Naive thymus-derived CD8-positive, alpha-beta T cell (primary cell): ENCODE measurements at regions not wholly inside any gene's neighbourhood (a gene's known extent, or its start where the extent isn't known, plus 50 kb on each side); places are given as distances from the start of the nearest gene placed in this dataset.
"Not testable (repeated sequence)": the region's sequence is repeated elsewhere in the genome, so short reads cannot be mapped to it uniquely, and the experiment has no call there.

Experiments
- ATAC-seq, 2 donors: fragments of 150-1000 bp; cut with Tn5 transposase in 1 of 2; sonication (Bioruptor Pico), chemical (Tn5 transposase) in 1 of 2; 1 replicate in 1 of 2; 2 replicates in 1 of 2; pipeline ENCODE4 v1.10.0; 2021; ENCODE audit warnings: mild to moderate bottlenecking in 2 of 2, moderate library complexity in 2 of 2
- POLR2A ChIA-PET: fragments of 350-600 bp; sonication (Branson Sonifier 250); formaldehyde crosslinking; loops from one replicate; lab custom pipeline; 2021; ENCODE audit warnings: antibody characterized with exemption; lab: Charles Lee
- DNase-seq, 10 donors: peaks; one replicate each; pipeline versions ENCODE4 v3.0.0 to v3.0.0-alpha.2; 2020 to 2022
- H3K27ac Mint-ChIP-seq, 10 donors: one replicate each; pipeline ENCODE4 v1.8.0; 2020 to 2022; ENCODE audit warnings: mild to moderate bottlenecking in 10 of 10, mixed read lengths in 10 of 10, moderate library complexity in 4 of 10, inconsistent platforms in 1 of 10
- H3K27me3 Mint-ChIP-seq, 5 donors: one replicate each; pipeline ENCODE4 v1.8.0; 2021 to 2022; ENCODE audit warnings: mixed read lengths in 5 of 5
- H3K36me3 Mint-ChIP-seq, 3 donors: one replicate each; pipeline ENCODE4 v1.8.0; 2020 to 2022; ENCODE audit warnings: mixed read lengths in 3 of 3, mild to moderate bottlenecking in 2 of 3, inconsistent platforms in 1 of 3
- H3K4me1 Mint-ChIP-seq, 4 donors: one replicate each; pipeline ENCODE4 v1.8.0; 2021 to 2022; ENCODE audit warnings: mixed read lengths in 4 of 4
- H3K4me3 Mint-ChIP-seq, 10 donors: one replicate each; pipeline ENCODE4 v1.8.0; 2020 to 2022; ENCODE audit warnings: mild to moderate bottlenecking in 10 of 10, mixed read lengths in 10 of 10, moderate library complexity in 6 of 10, inconsistent platforms in 1 of 10
- H3K9me3 Mint-ChIP-seq, 9 donors: one replicate each; pipeline ENCODE4 v1.8.0; 2020 to 2022; ENCODE audit warnings: mixed read lengths in 9 of 9, mild to moderate bottlenecking in 3 of 9, inconsistent platforms in 1 of 9, moderate library complexity in 1 of 9

GRCh38 chr11:10982704-10983510 lies 125.1 kb upstream of the ZBED5 start:
- no peak for ATAC-seq

GRCh38 chr11:10979529-10979928 lies 121.7 kb upstream of the ZBED5 start:
- POLR2A ChIA-PET, result no interaction called here
- H3K9me3 Mint-ChIP-seq, result peaks cover 0 to 6% (median 1%) of the 10 kb centered on the region in 9 donors
- no peak for DNase-seq
- H3K27ac Mint-ChIP-seq, result no peak overlapping the region
- ATAC-seq, result no peak
- peaks cover 0 to 15% (median 4%) of the 10 kb centered on the region in 5 donors for H3K27me3 Mint-ChIP-seq
- no peaks in the 10 kb centered on the region for H3K36me3 Mint-ChIP-seq
- peaks cover 0 to 45% (median 0%) of the 10 kb centered on the region in 4 donors for H3K4me1 Mint-ChIP-seq
- no peak overlapping the region for H3K4me3 Mint-ChIP-seq

More at GRCh38 chr11:10982704-10983510, 125.1 kb upstream of the ZBED5 start:
- no peak for DNase-seq
- H3K36me3 Mint-ChIP-seq, result no peaks in the 10 kb centered on the region
- POLR2A ChIA-PET, result no interaction called here
- no peak overlapping the region for H3K27ac Mint-ChIP-seq
- peaks cover 0 to 5% (median 0%) of the 10 kb centered on the region in 9 donors for H3K9me3 Mint-ChIP-seq
- peaks cover 0 to 19% (median 4%) of the 10 kb centered on the region in 5 donors for H3K27me3 Mint-ChIP-seq
- peaks cover 0 to 35% (median 1%) of the 10 kb centered on the region in 4 donors for H3K4me1 Mint-ChIP-seq
- H3K4me3 Mint-ChIP-seq, result no peak overlapping the region

DNA sequence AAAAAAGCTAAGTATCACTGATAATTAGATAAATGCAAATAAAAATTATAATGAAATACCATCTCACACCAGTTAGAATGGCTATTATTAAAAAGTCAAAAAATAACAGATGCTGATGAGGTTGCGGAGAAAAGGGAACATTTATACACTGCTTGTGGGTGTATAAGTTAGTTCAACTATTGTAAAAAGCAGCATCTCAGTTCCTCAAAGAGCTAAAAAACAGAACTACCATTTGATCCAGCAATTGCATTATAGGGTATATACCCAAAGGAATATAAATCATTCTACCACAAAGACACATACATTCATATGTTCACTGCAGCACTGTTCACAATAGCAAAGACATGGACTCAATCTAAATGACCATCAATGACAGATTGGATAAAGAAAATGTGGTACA lies 120.3 kb upstream of the ZBED5 start:
- DNase-seq, result no peak
- Mint-ChIP-seq H3K4me3 (no peak overlapping the region), H3K9me3 (peaks cover 0 to 9% (median 1%) of the 10 kb centered on the region in 9 donors), H3K4me1 (peaks cover 0 to 49% (median 0%) of the 10 kb centered on the region in 4 donors), H3K27ac (no peak overlapping the region), H3K36me3 (no peaks in the 10 kb centered on the region), H3K27me3 (peaks cover 0 to 10% (median 4%) of the 10 kb centered on the region in 5 donors)
- ATAC-seq, result no peak
- POLR2A ChIA-PET, result no interaction called here

DNA sequence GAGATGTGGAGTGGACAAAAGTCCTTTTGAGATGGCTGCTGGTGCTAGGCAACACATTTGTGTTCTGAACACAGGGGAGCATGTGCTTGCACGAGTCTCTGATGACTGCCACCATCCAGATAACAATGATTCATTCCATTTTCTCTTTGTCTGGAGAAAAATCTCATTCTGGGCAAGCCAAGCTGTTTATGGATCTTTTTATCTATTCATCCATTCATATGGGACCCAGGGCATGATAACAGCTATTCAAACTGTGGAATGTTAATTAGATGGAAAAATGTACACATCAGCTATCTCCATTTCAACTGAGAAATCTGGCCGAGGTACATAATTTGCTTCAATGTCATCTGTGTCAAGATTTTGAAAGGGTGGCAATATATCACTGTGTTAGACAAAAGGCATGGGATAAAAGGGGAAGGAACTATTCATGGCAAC lies 117.5 kb upstream of the ZBED5 start:
- no peak for DNase-seq
- ATAC-seq, result no peak
- POLR2A ChIA-PET, result no interaction called here
- Mint-ChIP-seq H3K4me1 (peaks cover 0 to 32% (median 0%) of the 10 kb centered on the region in 4 donors), H3K9me3 (peaks cover 0 to 9% (median 0%) of the 10 kb centered on the region in 9 donors), H3K27me3 (peaks cover 0 to 4% (median 0%) of the 10 kb centered on the region in 5 donors), H3K4me3 (no peak overlapping the region), H3K36me3 (no peaks in the 10 kb centered on the region), H3K27ac (no peak overlapping the region)

- POLR2A ChIA-PET, result no interaction called here
Measured at GRCh38 chr11:10973416-10973815, 115.6 kb upstream of the ZBED5 start.

GRCh38 chr11:10970926-10971325 lies 113.1 kb upstream of the ZBED5 start:
- H3K27ac Mint-ChIP-seq, result no peak overlapping the region
- no peak for ATAC-seq
- H3K27me3 Mint-ChIP-seq, result peaks cover 0 to 4% (median 3%) of the 10 kb centered on the region in 5 donors
- peaks cover 0 to 9% (median 0%) of the 10 kb centered on the region in 9 donors for H3K9me3 Mint-ChIP-seq
- no peaks in the 10 kb centered on the region for H3K36me3 Mint-ChIP-seq
- H3K4me1 Mint-ChIP-seq, result peaks cover 0 to 5% (median 0%) of the 10 kb centered on the region in 4 donors
- H3K4me3 Mint-ChIP-seq, result no peak overlapping the region
- POLR2A ChIA-PET, result no interaction called here
- no peak for DNase-seq

More at GRCh38 chr11:10973416-10973815, 115.6 kb upstream of the ZBED5 start:
- no peak overlapping the region for H3K4me3 Mint-ChIP-seq
- DNase-seq (no peak), ATAC-seq (no peak)
- H3K36me3 Mint-ChIP-seq, result no peaks in the 10 kb centered on the region
- peaks cover 0 to 19% (median 0%) of the 10 kb centered on the region in 4 donors for H3K4me1 Mint-ChIP-seq
- H3K27me3 Mint-ChIP-seq, result peaks cover 0 to 4% (median 3%) of the 10 kb centered on the region in 5 donors
- H3K27ac Mint-ChIP-seq, result peak overlapping the region in 1 of 10 donors; percentile 2
- peaks cover 0 to 9% (median 0%) of the 10 kb centered on the region in 9 donors for H3K9me3 Mint-ChIP-seq

DNA sequence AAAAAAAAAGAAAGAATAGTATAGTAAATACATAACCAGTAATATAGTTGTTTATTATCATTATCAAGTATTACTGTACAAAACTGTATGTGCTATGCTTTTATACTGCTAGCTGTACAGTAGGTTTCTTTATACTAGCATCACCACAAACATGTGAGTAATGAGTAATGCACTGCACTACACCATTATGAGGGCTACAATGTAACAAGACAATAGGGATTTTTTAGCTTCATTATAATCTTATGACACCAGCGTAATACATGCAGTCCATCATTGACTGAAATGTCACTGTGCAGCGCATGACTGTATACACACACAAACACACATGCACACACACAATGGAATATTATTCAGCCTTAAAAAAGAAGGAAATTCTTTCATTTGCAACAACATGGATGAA lies 111.5 kb upstream of the ZBED5 start:
- Mint-ChIP-seq H3K27me3 (peaks cover 0 to 3% (median 2%) of the 10 kb centered on the region in 5 donors), H3K9me3 (peaks cover 0 to 13% (median 5%) of the 10 kb centered on the region in 9 donors), H3K27ac (no peak overlapping the region), H3K4me3 (no peak overlapping the region), H3K4me1 (peaks cover 0 to 5% (median 0%) of the 10 kb centered on the region in 4 donors), H3K36me3 (peaks cover 0 to 5% (median 5%) of the 10 kb centered on the region in 3 donors)
- DNase-seq (no peak), ATAC-seq (no peak)
- POLR2A ChIA-PET, result interaction anchor here (0.7 kb wide), 1 partner anchor 43 kb away, joined by 6 read pairs; no protein-coding TSS in a partner anchor

DNA sequence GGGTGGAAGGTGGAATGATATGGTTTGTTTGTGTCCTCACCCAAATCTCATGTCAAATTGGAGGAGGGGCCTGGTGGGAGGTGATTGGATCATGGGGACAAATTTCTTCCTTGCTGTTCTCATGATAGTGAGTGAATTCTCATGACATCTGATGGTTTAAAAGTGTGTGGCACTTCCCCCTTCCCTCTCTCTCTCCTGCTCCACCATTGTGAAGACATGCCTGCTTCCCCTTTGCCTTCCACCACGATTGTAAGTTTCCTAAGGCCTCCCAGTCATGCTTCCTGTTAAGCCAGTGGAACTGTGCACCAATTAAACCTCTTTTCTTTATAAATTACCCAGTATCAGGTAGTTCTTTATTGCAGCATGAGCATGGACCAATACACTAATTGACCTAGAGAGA lies 99.0 kb upstream of the ZBED5 start:
- POLR2A ChIA-PET, H3K4me1 Mint-ChIP-seq: not testable (repeated sequence)
- H3K27me3 Mint-ChIP-seq, result peaks cover 16 to 51% (median 29%) of the 10 kb centered on the region in 5 donors

GRCh38 chr11:10955616-10956015 lies 97.8 kb upstream of the ZBED5 start:
- no peak overlapping the region for H3K27ac Mint-ChIP-seq
- H3K4me3 Mint-ChIP-seq, result no peak overlapping the region
- H3K36me3 Mint-ChIP-seq, result peaks cover 2 to 21% (median 10%) of the 10 kb centered on the region in 3 donors
- peaks cover 18 to 61% (median 30%) of the 10 kb centered on the region in 5 donors for H3K27me3 Mint-ChIP-seq
- POLR2A ChIA-PET, result no interaction called here
- DNase-seq (no peak), ATAC-seq (no peak)
- H3K4me1 Mint-ChIP-seq, result no peaks in the 10 kb centered on the region
- H3K9me3 Mint-ChIP-seq, result peaks cover 6 to 33% (median 13%) of the 10 kb centered on the region in 9 donors

More for the DNA sequence above, 99.0 kb upstream of the ZBED5 start:
- H3K4me3 Mint-ChIP-seq, ATAC-seq, DNase-seq, H3K27ac Mint-ChIP-seq: not testable (repeated sequence)
- peaks cover 6 to 33% (median 13%) of the 10 kb centered on the region in 9 donors for H3K9me3 Mint-ChIP-seq
- H3K36me3 Mint-ChIP-seq, result peaks cover 2 to 21% (median 10%) of the 10 kb centered on the region in 3 donors

- ATAC-seq (no peak), DNase-seq (no peak)
- Mint-ChIP-seq H3K4me1 (no peaks in the 10 kb centered on the region), H3K27me3 (peaks cover 18 to 63% (median 31%) of the 10 kb centered on the region in 5 donors), H3K4me3 (no peak overlapping the region), H3K9me3 (peaks cover 5 to 22% (median 10%) of the 10 kb centered on the region in 9 donors), H3K27ac (no peak overlapping the region), H3K36me3 (peaks cover 2 to 17% (median 7%) of the 10 kb centered on the region in 3 donors)
- POLR2A ChIA-PET, result no interaction called here
Measured at GRCh38 chr11:10954184-10954583, 96.3 kb upstream of the ZBED5 start.

GRCh38 chr11:10952872-10953271 lies 95.0 kb upstream of the ZBED5 start:
- DNase-seq, result no peak
- POLR2A ChIA-PET, result no interaction called here
- H3K4me1 Mint-ChIP-seq, result no peaks in the 10 kb centered on the region
- no peak overlapping the region for H3K27ac Mint-ChIP-seq
- no peak for ATAC-seq
- peaks cover 0 to 8% (median 0%) of the 10 kb centered on the region in 3 donors for H3K36me3 Mint-ChIP-seq
- H3K4me3 Mint-ChIP-seq, result no peak overlapping the region
- H3K27me3 Mint-ChIP-seq, result peaks cover 14 to 58% (median 34%) of the 10 kb centered on the region in 5 donors
- peaks cover 0 to 9% (median 4%) of the 10 kb centered on the region in 9 donors for H3K9me3 Mint-ChIP-seq

- ATAC-seq, POLR2A ChIA-PET, H3K4me3 Mint-ChIP-seq, H3K27ac Mint-ChIP-seq, DNase-seq, H3K36me3 Mint-ChIP-seq, H3K9me3 Mint-ChIP-seq, H3K4me1 Mint-ChIP-seq: not testable (repeated sequence)
- peaks cover 4 to 29% (median 19%) of the 10 kb centered on the region in 5 donors for H3K27me3 Mint-ChIP-seq
Measured at GRCh38 chr11:10947935-10948334, 90.1 kb upstream of the ZBED5 start.

DNA sequence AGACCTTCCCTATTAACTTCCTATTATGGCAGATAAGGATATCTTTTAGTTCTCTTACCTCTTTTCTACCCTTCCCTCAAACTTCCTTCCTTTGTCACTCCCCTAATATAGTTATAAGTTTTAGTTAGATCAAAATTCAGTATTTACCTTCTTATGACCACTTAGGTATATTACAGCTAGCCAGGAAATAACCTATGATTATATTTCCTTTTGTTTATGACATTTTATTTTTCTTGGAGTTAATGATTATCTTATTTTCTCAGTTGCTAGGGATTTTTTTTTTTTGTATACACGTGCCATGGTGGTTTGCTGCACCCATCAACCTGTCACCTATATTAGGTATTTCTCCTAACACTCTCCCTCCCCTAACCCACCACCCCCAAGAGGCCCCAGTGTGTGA lies 88.2 kb upstream of the ZBED5 start:
- Mint-ChIP-seq H3K27ac (peak overlapping the region in 1 of 10 donors; percentile 35), H3K4me3 (no peak overlapping the region), H3K36me3 (no peaks in the 10 kb centered on the region), H3K9me3 (no peaks in the 10 kb centered on the region), H3K27me3 (peaks cover 2 to 22% (median 14%) of the 10 kb centered on the region in 5 donors), H3K4me1 (no peaks in the 10 kb centered on the region)
- DNase-seq, result no peak
- POLR2A ChIA-PET, result interaction anchor here (0.6 kb wide), 1 partner anchor 14 kb away, joined by 3 read pairs; no protein-coding TSS in a partner anchor
- ATAC-seq, result no peak
